ENCODE measurements at regions not wholly inside any gene's neighbourhood (a gene's known extent, or its start where the extent isn't known, plus 50 kb on each side); places are given as distances from the start of the nearest gene placed in this dataset.
"Not testable (repeated sequence)": the region's sequence is repeated elsewhere in the genome, so short reads cannot be mapped to it uniquely, and the experiment has no call there.

DNA sequence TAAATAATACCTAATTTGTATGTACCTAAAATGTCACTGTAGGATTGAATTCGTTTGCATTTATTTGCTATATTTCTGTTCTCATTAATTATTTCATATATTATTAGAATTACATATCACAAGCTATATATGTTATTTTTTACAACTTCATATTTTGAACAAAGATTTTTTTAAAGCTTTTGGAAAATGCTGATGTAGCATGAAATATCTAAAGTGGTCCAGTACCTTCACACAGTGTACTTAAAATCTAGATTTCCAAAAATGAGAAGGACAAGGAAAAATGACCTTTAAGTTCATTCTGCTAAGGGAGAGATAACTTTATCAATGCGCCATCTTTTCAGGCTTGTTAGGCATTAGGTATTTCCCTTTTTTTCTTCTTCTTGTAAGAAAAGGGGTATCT, 71.8 kb downstream of the LARP7 start:
- DNase-seq (ENCODE audit: low read depth in 3 of 3): no peak

GRCh38 chr4:112714922-112715901, 78.3 kb downstream of the LARP7 start:
- DNase-seq (ENCODE audit: low read depth in 3 of 3): no peak

DNA sequence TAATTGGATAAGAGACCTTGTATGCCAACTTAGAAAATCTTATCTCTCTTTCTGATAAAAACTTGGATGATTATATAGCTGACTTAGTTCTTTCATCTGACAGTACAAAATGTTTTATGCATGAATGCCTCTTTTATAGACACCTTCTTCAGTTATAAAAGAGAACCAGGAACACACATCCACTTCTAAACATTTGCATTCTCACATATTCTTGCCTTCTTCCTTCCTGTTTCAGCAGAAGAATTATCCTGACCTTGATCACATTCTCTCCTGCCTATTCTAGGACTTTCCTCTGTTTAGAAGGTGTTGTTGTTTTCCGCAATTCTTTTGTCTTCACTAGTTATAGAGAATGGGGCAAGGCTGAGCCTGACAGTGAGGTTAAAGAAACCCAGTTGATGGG, 80.9 kb downstream of the LARP7 start:
- no peak for DNase-seq (ENCODE audit: low read depth in 3 of 3)

DNA sequence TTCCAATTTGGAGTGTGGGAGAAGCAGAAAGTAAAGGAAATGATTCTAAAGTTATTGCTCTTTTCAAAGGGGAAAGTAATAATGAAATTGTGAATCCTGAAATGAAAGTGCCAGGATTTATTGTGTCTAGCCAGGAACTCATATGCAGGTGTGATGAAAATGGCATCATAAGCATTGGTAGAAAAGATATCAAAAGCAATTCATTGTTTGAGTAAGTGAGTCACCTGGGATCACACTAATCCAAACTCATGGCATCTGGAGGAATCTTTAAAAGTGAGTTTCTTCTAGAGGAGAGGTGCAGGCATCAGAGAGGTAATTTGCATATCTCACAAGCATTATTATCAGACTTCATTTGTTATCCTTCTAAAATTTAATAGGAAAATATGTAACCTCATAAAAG, 84.7 kb downstream of the LARP7 start:
- DNase-seq (ENCODE audit: low read depth in 3 of 3): no peak

DNA sequence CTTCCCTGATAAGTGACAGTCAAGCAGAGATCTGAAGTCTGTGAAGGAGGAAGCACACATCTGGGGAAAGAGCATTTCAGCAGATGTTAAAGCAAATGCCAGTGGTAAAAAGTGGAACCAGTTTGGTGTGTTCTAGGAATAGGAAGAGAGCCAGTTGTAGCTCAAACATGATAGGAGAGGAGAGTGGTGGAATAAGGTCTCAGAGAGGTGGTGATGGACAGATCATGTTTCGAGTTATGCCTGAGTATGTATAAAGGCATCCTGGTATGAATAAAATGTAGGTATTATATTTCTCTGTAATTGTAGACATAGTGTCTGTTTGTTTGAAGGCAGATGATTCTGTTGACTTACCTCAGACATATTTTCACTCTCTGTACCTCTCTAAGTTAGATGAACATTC, 89.1 kb downstream of the LARP7 start:
- DNase-seq (ENCODE audit: low read depth in 3 of 3): no peak

- not testable (repeated sequence) for DNase-seq (ENCODE audit: low read depth in 3 of 3)
These were observed 90.8 kb downstream of the LARP7 start for GRCh38 chr4:112727728-112728127.

DNA sequence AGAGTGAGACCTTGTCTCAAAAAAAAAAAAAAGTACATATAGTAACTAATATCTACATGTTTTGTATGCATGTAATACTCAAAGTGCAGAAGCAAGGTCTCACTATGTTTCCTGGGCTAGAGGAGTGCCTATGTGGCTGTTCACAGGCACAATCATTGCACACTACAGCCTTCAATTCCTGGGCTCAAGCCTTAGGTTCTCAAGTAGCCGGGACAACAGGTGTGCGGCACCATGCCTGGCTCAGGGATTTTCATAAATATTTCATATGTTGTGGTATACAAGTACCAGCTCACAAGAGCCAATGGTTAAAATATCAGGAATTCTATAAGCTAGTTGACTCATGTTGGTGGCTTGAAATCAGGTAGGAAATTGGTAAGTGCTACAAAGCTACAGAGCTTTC, 94.8 kb downstream of the LARP7 start:
- DNase-seq (ENCODE audit: low read depth in 3 of 3): no peak

GRCh38 chr4:112732142-112732541, 95.2 kb downstream of the LARP7 start:
- DNase-seq (ENCODE audit: low read depth in 3 of 3): no peak

GRCh38 chr4:112735474-112735951, 98.6 kb downstream of the LARP7 start:
- DNase-seq (ENCODE audit: low read depth in 3 of 3): peak in 1 of 3 donors; percentile 2

- DNase-seq (ENCODE audit: low read depth in 3 of 3): no peak
These were observed 99.8 kb downstream of the LARP7 start for GRCh38 chr4:112736718-112737135.

GRCh38 chr4:112739442-112739841, 102.5 kb downstream of the LARP7 start:
- no peak for DNase-seq (ENCODE audit: low read depth in 3 of 3)

DNA sequence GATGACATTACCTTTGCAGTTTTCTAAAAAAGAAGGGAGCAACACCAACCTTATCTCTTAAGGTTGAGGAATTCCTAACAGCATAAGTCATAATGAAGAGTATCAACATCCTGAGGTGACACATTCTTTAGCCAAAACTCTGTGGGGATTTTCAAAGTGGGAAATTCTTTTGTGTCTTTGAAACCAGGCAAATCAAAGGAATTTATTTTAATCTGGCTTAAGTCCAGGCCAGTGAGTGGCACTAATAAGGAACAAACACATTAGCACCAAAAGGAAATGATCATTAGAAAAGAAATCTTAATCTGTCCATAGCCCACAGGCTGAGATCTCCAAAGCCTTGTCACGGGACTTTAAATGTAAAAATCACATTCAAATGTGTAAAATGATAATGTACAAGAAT, 110.1 kb downstream of the LARP7 start:
- DNase-seq (ENCODE audit: low read depth in 3 of 3): no peak

GRCh38 chr4:112748352-112748878, 111.5 kb downstream of the LARP7 start:
- DNase-seq (ENCODE audit: low read depth in 3 of 3): no peak

- not testable (repeated sequence) for DNase-seq (ENCODE audit: low read depth in 3 of 3)
These were observed 113.8 kb downstream of the LARP7 start for GRCh38 chr4:112750749-112751148.

DNA sequence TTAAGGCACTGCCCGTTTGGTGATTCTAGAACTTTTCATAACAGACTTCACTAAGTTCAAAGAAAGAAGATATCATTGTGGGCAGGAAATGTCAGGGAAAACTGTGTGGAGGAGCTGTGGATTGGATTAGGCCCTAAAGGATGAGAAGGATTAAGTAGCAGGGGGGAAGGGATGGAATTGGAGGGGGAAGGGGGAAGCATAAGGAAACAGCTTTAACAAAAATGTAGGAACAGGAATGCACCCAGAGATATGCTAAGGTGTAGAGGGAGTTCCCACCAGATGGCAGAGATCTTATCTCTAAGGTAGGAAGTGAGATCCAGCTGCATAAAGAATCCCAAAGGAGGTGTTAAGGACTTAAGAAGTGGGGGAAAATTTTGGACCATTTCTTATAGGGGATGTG, 114.5 kb downstream of the LARP7 start:
- no peak for DNase-seq (ENCODE audit: low read depth in 3 of 3)

DNA sequence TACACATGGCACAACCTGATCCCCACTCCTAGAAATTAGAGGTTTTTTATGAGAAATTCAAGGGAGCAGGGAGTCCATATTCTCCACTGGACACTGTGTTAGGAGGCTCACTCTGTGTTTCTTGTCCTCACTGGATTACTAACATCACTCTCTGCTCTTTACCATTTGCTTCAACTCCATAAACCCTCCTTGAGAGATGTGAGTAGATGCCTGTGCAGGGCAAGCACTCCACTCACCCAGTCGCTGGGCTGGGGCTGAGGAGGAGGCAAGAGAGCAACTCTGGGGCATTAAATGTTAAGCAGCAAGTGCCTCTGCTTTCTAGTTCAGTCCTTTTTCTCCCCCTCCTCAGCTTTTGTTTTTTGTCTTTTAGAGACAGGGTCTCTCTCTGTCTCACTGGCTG, 115.1 kb downstream of the LARP7 start:
- no peak for DNase-seq (ENCODE audit: low read depth in 3 of 3)

DNA sequence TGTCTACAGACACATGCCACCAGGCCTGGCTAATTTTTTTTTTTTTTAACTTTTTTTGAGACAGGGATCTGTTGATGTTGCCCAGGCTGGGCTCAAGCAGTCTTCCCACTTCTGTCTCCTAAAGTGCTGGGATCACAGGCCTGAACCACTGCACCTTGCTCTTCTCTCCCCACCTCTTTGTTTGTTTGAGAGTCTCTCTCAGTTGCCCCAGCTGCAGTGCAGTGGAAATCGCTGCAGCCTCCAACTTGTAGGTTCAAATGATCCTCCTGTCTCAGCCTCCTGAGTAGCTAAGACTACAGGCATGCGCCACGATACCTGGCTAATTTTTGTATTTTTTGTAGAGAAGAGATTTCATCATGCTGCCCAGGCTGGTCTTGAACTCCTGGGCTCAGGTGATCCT, 115.6 kb downstream of the LARP7 start:
- no peak for DNase-seq (ENCODE audit: low read depth in 3 of 3)

DNA sequence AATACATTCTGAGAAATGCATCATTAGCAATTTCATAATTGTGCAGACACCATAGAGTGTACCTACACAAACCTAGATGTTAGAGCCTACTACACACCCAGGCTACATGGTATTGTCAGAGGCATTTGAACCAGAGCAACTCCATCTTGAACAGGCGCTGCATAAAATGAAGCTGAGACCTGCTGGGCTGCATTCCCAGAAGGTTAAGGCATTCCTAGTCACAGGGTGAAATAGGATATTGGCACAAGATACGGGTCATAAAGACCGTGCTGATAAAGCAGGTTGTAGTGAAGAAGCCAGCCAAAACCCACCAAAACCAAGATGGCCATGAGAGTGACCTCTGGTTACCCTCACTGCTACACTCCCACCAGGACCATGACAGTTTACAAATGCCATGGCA, 116.4 kb downstream of the LARP7 start:
- DNase-seq (ENCODE audit: low read depth in 3 of 3): no peak

DNA sequence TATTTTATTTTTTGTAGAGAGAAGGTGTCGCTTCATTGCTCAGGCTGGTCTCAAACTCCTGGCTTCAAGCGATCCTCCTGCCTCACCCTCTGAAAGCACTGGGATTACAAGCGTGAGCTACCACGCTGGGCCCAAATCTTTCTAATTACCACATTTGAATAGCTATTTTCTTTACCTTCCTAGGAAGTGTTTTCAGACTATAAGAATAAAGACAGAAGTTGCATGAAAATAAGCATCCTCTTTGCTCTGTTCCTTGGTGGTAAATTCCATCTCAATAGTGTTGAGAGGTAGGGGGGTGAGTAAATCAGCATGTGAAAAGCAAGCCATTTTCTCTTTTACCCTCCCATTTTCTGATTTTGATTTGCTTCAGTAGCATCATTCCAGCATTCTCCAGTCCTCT, 122.4 kb downstream of the LARP7 start:
- no peak for DNase-seq (ENCODE audit: low read depth in 3 of 3)

GRCh38 chr4:112765317-112765974, 128.5 kb downstream of the LARP7 start:
- no peak for DNase-seq (ENCODE audit: low read depth in 3 of 3)

DNA sequence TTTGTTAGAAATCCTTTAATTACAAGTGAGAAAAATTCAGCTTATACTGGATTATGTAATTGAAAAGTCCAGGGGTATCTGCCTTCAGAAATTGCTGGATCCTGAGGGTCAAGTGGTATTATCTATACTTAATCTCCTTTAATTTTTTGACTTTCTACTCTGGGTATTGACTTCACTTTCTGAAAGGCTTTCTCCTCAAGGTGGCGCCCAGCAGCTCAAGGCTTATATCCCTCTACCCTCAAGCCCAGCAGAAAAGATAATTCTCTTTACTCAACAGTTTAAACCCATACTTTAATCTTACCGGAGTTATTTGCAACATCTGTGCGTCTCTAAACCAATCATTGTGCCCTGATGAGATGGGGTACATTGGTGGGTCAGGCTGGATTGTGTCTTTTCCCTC, 129.5 kb downstream of the LARP7 start:
- no peak for DNase-seq (ENCODE audit: low read depth in 3 of 3)

DNA sequence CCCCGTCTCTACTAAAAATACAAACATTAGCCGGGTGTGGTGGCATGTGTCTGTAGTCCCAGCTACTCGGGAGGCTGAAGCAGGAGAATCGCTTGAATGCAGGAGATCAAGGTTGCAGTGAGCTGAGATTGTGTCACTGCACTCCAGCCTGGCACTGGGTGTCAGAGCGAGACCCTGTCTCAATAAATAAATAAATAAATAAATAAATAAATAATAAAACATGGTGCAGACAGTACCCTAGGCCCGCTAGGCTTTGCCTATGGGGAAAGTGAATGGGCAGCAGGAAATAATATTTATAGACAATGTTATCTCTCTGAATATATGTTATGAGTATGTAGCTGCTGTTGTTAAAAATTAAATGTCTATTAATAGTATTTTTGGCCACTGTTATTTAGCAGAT, 130.4 kb downstream of the LARP7 start:
- no peak for DNase-seq (ENCODE audit: low read depth in 3 of 3)

- no peak for DNase-seq (ENCODE audit: low read depth in 3 of 3)
These were observed 133.2 kb downstream of the LARP7 start for GRCh38 chr4:112770114-112770513.
